ENCODE measurements at regions not wholly inside any gene's neighbourhood (a gene's known extent, or its start where the extent isn't known, plus 50 kb on each side); places are given as distances from the start of the nearest gene placed in this dataset.
A peak's percentile ranks its signal among the peaks of the same experiment; 100 is the strongest.

GRCh38 chr10:33706191-33706590 is 371.7 kb upstream of the NRP1 start:
- Histone ChIP-seq H3K36me3 (no peaks in the 10 kb centered on the region), H3K9me3 (no peaks in the 10 kb centered on the region), H3K27me3 (no peaks in the 10 kb centered on the region), H3K27ac (no peak overlapping the region), H3K4me3 (no peak overlapping the region), H3K4me1 (no peaks in the 10 kb centered on the region)
- intact Hi-C loops (cut with DNase I): no loop called here
- no peak for TF ChIP-seq CTCF (IDR thresholded peaks at IDR 0.05)
- peak in 1 of 4 donors; percentile 43 for TF ChIP-seq POLR2AphosphoS5 (IDR thresholded peaks at IDR 0.05)
- peak; percentile 85 for DNase-seq
- 75 to 86% methylated on average over 3 of the region's 3 CpGs for WGBS, 2 donors

DNA sequence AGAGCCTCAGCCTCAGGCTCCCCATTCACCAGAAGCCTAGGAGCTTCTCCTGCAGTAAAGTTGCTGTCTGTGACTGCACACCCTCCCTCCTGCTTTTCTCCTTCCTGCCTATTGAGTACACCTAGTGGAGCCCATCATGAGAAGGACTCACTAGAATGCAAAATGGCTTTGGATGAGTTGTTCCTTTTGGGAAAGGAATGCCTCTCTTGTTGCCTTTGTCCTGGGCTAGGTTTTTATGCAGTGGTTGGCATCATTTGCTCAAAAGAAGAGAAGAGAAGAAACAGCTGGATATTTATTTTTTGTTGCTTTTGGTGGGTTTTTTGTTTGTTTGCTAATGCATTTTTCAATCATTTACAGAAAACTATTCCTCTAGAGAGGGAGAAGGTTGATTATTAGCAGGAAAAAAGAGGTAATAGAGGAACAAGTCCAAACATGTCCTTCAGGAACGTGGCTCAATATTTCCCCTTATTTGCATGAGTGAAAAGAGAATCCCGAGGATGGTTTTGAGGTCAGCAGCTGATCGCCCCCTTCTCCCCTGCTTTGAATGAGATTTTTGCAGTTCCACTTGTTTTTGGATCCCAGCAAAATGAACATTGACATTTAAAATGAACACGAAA is 369.9 kb upstream of the NRP1 start:
- no peaks in the 10 kb centered on the region for H3K9me3 ChIP-seq
- H3K27me3 ChIP-seq: no peaks in the 10 kb centered on the region
- WGBS, 2 donors: 79 to 80% methylated on average over 4 of the region's 4 CpGs

GRCh38 chr10:33703501-33704213 is 369.2 kb upstream of the NRP1 start:
- Histone ChIP-seq H3K4me3 (no peak overlapping the region), H3K4me1 (no peaks in the 10 kb centered on the region), H3K27me3 (no peaks in the 10 kb centered on the region), H3K9me3 (no peaks in the 10 kb centered on the region), H3K27ac (no peak overlapping the region), H3K36me3 (no peaks in the 10 kb centered on the region)
- no peak for DNase-seq
- intact Hi-C loops (cut with DNase I): no loop called here
- WGBS, 2 donors: 85 to 92% methylated on average over 7 of the region's 7 CpGs
- TF ChIP-seq EP300 (IDR thresholded peaks at IDR 0.05) (no peak), CTCF (IDR thresholded peaks at IDR 0.05) (no peak), POLR2A (IDR thresholded peaks at IDR 0.05) (no peak), POLR2AphosphoS5 (IDR thresholded peaks at IDR 0.05) (no peak)

More for the DNA sequence above, 369.9 kb upstream of the NRP1 start:
- no peaks in the 10 kb centered on the region for H3K36me3 ChIP-seq
- TF ChIP-seq EP300 (IDR thresholded peaks at IDR 0.05): no peak
- TF ChIP-seq CTCF (IDR thresholded peaks at IDR 0.05): no peak
- no peak for TF ChIP-seq POLR2AphosphoS5 (IDR thresholded peaks at IDR 0.05)
- no peak for TF ChIP-seq POLR2A (IDR thresholded peaks at IDR 0.05)
- no peak overlapping the region for H3K27ac ChIP-seq
- no peak for DNase-seq
- H3K4me1 ChIP-seq: no peaks in the 10 kb centered on the region
- no peak overlapping the region for H3K4me3 ChIP-seq
- intact Hi-C loops (cut with DNase I): no loop called here

DNA sequence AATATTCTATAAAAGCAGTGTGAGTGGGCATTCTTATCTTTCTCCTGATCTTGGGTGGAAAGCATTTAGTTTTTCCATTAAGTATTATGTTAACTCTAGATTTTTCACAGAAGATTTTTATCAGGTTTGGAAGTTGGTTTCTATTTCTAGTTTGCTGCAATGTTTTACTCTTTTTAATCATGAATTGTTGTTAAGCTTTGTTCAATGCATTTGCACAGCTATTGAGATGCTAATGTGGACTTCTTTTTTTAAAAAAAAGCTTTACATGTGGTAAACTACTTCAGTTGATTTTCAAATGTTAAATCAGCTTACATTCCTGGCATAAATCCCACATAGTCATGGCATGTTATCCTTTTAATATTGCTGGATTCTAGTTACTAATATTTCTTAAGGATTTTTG is 363.6 kb upstream of the NRP1 start:
- Histone ChIP-seq H3K27me3 (no peaks in the 10 kb centered on the region), H3K27ac (no peak overlapping the region), H3K4me3 (no peak overlapping the region), H3K36me3 (no peaks in the 10 kb centered on the region), H3K9me3 (no peaks in the 10 kb centered on the region), H3K4me1 (no peaks in the 10 kb centered on the region)
- DNase-seq: no peak
- intact Hi-C loops (cut with DNase I): no loop called here
- TF ChIP-seq EP300 (IDR thresholded peaks at IDR 0.05) (no peak), POLR2A (IDR thresholded peaks at IDR 0.05) (no peak)

- no peaks in the 10 kb centered on the region for H3K27me3 ChIP-seq
- WGBS, 2 donors: 93 to 96% methylated on average over 5 of the region's 5 CpGs
- DNase-seq: no peak
- no peaks in the 10 kb centered on the region for H3K9me3 ChIP-seq
- TF ChIP-seq EP300 (IDR thresholded peaks at IDR 0.05) (no peak), POLR2A (IDR thresholded peaks at IDR 0.05) (no peak), POLR2AphosphoS5 (IDR thresholded peaks at IDR 0.05) (no peak), CTCF (IDR thresholded peaks at IDR 0.05) (no peak)
- no peak overlapping the region for H3K27ac ChIP-seq
- no peaks in the 10 kb centered on the region for H3K4me1 ChIP-seq
- no peaks in the 10 kb centered on the region for H3K36me3 ChIP-seq
- H3K4me3 ChIP-seq: no peak overlapping the region
- intact Hi-C loops (cut with DNase I): no loop called here
These were observed 362.5 kb upstream of the NRP1 start for GRCh38 chr10:33697016-33697415.

Data from sigmoid colon (tissue), 6 donors.